Caco-2 (cell line): ENCODE measurements at regions not wholly inside any gene's neighbourhood (a gene's known extent, or its start where the extent isn't known, plus 50 kb on each side); places are given as distances from the start of the nearest gene placed in this dataset.

ENCODE experiments used
- BruUV-seq: library from RNA; stranded (reverse); fragments of 400-500 nt; replicated peaks from 2 replicates; lab custom pipeline; 2021; lab: Mats Ljungman, UMichigan
- CTCF ChIA-PET: fragments of 300-600 bp; sonication (Branson Sonifier 250); formaldehyde crosslinking; loops from one replicate; lab custom pipeline; 2022; ENCODE audit warnings: antibody characterized with exemption; lab: Charles Lee
- POLR2A ChIA-PET: fragments of 300-600 bp; sonication (Branson Sonifier 250); formaldehyde crosslinking; loops from one replicate; lab custom pipeline; 2022; ENCODE audit warnings: antibody characterized with exemption; lab: Charles Lee
- DNase-seq, 2 experiments: peaks; one replicate each; pipeline versions ENCODE4 v3.0.0 to v3.0.0-alpha.2; 2020 to 2022
- H3K27me3 ChIP-seq: replicated peaks from 2 replicates; pipeline ENCODE4 v1.6.0; 2011; ENCODE audit warnings: low read length; ENCODE audit not compliant: control insufficient read depth, insufficient read depth
- H3K36me3 ChIP-seq: 2 replicates; pipeline ENCODE4 v1.5.1; 2011; ENCODE audit warnings: low read length; ENCODE audit not compliant: control insufficient read depth, insufficient read depth
- H3K4me1 ChIP-seq: fragments of 250-450 bp; sonication (Bioruptor Pico); 2 replicates; pipeline ENCODE4 v1.5.1; 2020; ENCODE audit warnings: mild to moderate bottlenecking
- H3K4me3 ChIP-seq: 2 replicates; pipeline ENCODE4 v1.5.1; 2011; ENCODE audit warnings: low read depth, mild to moderate bottlenecking, control low read depth, low read length
- H3K9me3 ChIP-seq: fragments of 250-450 bp; sonication (Bioruptor Pico); 2 replicates; pipeline ENCODE4 v1.5.1; 2020; ENCODE audit warnings: mild to moderate bottlenecking, moderate library complexity
- H3K27ac Mint-ChIP-seq: one replicate; pipeline ENCODE4 v1.8.0; 2022; ENCODE audit warnings: mixed read lengths; ENCODE audit not compliant: unreplicated experiment
- H3K27me3 Mint-ChIP-seq: one replicate; pipeline ENCODE4 v1.8.0; 2022; ENCODE audit warnings: mixed read lengths; ENCODE audit not compliant: insufficient read depth, unreplicated experiment
- H3K36me3 Mint-ChIP-seq: one replicate; pipeline ENCODE4 v1.8.0; 2022; ENCODE audit warnings: mild to moderate bottlenecking, mixed read lengths; ENCODE audit not compliant: insufficient read depth, unreplicated experiment
- H3K4me1 Mint-ChIP-seq: one replicate; pipeline ENCODE4 v1.8.0; 2022; ENCODE audit warnings: low read depth, mixed read lengths; ENCODE audit not compliant: unreplicated experiment
- H3K4me3 Mint-ChIP-seq: one replicate; pipeline ENCODE4 v1.8.0; 2022; ENCODE audit warnings: mild to moderate bottlenecking, moderate library complexity, mixed read lengths; ENCODE audit not compliant: unreplicated experiment
- H3K9me3 Mint-ChIP-seq: one replicate; pipeline ENCODE4 v1.8.0; 2022; ENCODE audit warnings: mixed read lengths; ENCODE audit not compliant: unreplicated experiment
- CTCF ChIP-seq, 2 experiments: fragments of 200-600 bp in 1 of 2; IDR thresholded peaks; 1 replicate in 1 of 2; 2 replicates in 1 of 2; pipeline versions ENCODE4 v1.5.1 to v1.8.0; 2011 to 2022; ENCODE audit warnings: antibody characterized with exemption in 1 of 2, control low read depth in 1 of 2, inconsistent platforms in 1 of 2, low read depth in 1 of 2, low read length in 1 of 2, mild to moderate bottlenecking in 1 of 2, moderate library complexity in 1 of 2; ENCODE audit not compliant: insufficient read depth in 1 of 2, severe bottlenecking in 1 of 2, unreplicated experiment in 1 of 2
- intact Hi-C: fragments of 100-400 bp; cut with micrococcal nuclease; formaldehyde crosslinking; loops from one replicate; pipeline ENCODE4 v1.10.0; 2022; ENCODE audit not compliant: unreplicated experiment

- Mint-ChIP-seq H3K4me3 (no peak overlapping the region), H3K27ac (no peak overlapping the region), H3K36me3 (no peaks in the 10 kb centered on the region), H3K9me3 (no peaks in the 10 kb centered on the region), H3K27me3 (peaks cover 12% of the 10 kb centered on the region), H3K4me1 (no peaks in the 10 kb centered on the region)
- no peaks in the 10 kb centered on the region for H3K9me3 ChIP-seq
- no peaks in the 10 kb centered on the region for H3K36me3 ChIP-seq
- H3K27me3 ChIP-seq: no peaks in the 10 kb centered on the region
- intact Hi-C loops: no loop called here
- BruUV-seq: no TSS peak
- ChIA-PET CTCF (no interaction called here), POLR2A (no interaction called here)
- no peak for DNase-seq
- no peaks in the 10 kb centered on the region for H3K4me1 ChIP-seq
- TF ChIP-seq CTCF (IDR thresholded peaks at IDR 0.05; ENCODE audit: insufficient read depth in 1 of 2, low read depth in 1 of 2, low read length in 1 of 2, severe bottlenecking in 1 of 2, unreplicated experiment in 1 of 2): no peak
- H3K4me3 ChIP-seq: no peak overlapping the region
These were observed 158.1 kb upstream of the ADRA1B start for GRCh38 chr5:159758189-159758588.

- Mint-ChIP-seq H3K4me1 (no peaks in the 10 kb centered on the region), H3K36me3 (no peaks in the 10 kb centered on the region), H3K27ac (no peak overlapping the region), H3K9me3 (no peaks in the 10 kb centered on the region), H3K27me3 (peaks cover 13% of the 10 kb centered on the region), H3K4me3 (no peak overlapping the region)
- intact Hi-C loops: no loop called here
- Histone ChIP-seq H3K4me3 (no peak overlapping the region), H3K27me3 (peaks cover 1% of the 10 kb centered on the region), H3K4me1 (no peaks in the 10 kb centered on the region), H3K9me3 (no peaks in the 10 kb centered on the region), H3K36me3 (no peaks in the 10 kb centered on the region)
- ChIA-PET POLR2A (no interaction called here), CTCF (no interaction called here)
- TF ChIP-seq CTCF (IDR thresholded peaks at IDR 0.05; ENCODE audit: insufficient read depth in 1 of 2, low read depth in 1 of 2, low read length in 1 of 2, severe bottlenecking in 1 of 2, unreplicated experiment in 1 of 2): no peak
- DNase-seq: no peak
- BruUV-seq: no TSS peak
These were observed 156.4 kb upstream of the ADRA1B start for GRCh38 chr5:159759791-159760290.

GRCh38 chr5:159762921-159763320 lies 153.4 kb upstream of the ADRA1B start:
- ChIA-PET CTCF (interaction anchor here (1.6 kb wide), 1 partner anchor 224 kb away, joined by 3 read pairs; no protein-coding TSS in a partner anchor), POLR2A (no interaction called here)
- peaks cover 1% of the 10 kb centered on the region for H3K27me3 ChIP-seq

More at GRCh38 chr5:159762921-159763320, 153.4 kb upstream of the ADRA1B start:
- TF ChIP-seq CTCF (IDR thresholded peaks at IDR 0.05; ENCODE audit: insufficient read depth in 1 of 2, low read depth in 1 of 2, low read length in 1 of 2, severe bottlenecking in 1 of 2, unreplicated experiment in 1 of 2): no peak
- no TSS peak for BruUV-seq
- no peaks in the 10 kb centered on the region for H3K4me1 Mint-ChIP-seq
- no peak overlapping the region for H3K27ac Mint-ChIP-seq
- no peaks in the 10 kb centered on the region for H3K9me3 Mint-ChIP-seq
- H3K4me3 ChIP-seq: no peak overlapping the region
- H3K4me3 Mint-ChIP-seq: no peak overlapping the region
- no peaks in the 10 kb centered on the region for H3K36me3 ChIP-seq
- H3K9me3 ChIP-seq: no peaks in the 10 kb centered on the region
- H3K4me1 ChIP-seq: no peaks in the 10 kb centered on the region
- intact Hi-C loops: no loop called here
- H3K36me3 Mint-ChIP-seq: no peaks in the 10 kb centered on the region
- no peak for DNase-seq
- peaks cover 25% of the 10 kb centered on the region for H3K27me3 Mint-ChIP-seq
